ENCODE measurements at regions not wholly inside any gene's neighbourhood (a gene's known extent, or its start where the extent isn't known, plus 50 kb on each side); places are given as distances from the start of the nearest gene placed in this dataset.

- TF ChIP-seq POLR2A (IDR thresholded peaks at IDR 0.05): no peak
- TF ChIP-seq CTCF (IDR thresholded peaks at IDR 0.05): no peak
These were observed 388.0 kb upstream of the TBL1XR1 start for GRCh38 chr3:177585271-177585670.
